ENCODE measurements at regions not wholly inside any gene's neighbourhood (a gene's known extent, or its start where the extent isn't known, plus 50 kb on each side); places are given as distances from the start of the nearest gene placed in this dataset.

DNA sequence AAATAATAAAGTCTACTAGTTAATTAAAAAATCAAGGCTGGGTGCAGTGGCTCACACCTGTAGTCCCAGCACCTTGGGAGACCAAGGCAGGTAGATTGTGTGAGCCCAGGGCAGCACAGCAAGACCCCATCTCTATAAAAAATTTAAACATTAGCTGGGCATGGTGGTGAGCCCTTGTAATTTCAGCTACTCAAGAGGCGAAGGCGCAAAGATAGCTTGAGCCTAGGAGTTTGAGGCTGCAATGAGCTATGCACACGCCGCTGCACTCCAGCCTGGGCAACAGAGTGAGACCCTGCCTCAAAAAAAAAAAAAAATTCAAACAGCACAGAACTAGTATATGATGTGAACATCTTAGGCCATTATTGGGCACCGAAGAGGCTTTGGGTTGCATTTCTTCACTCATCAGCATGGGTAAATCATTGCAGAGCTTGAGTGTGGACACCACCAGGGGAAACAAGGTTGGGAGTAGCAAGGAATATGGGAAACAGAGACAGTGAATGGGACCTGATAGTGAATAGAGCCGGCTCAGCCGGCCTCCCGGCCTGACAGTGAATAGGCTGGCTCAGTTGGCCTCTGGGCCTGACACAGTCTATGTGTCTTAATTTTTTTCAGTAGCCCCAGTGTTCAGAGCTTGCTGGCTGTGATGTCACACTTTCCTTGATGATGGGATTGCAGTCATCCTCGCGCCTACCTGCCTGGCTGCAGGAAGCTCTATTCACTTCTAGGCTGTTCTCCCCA lies 89.1 kb upstream of the ERRFI1 start:
- Histone ChIP-seq H3K9me2 (ENCODE audit: insufficient read depth) (no peaks in the 10 kb centered on the region), H3K36me3 (ENCODE audit: low read depth) (no peaks in the 10 kb centered on the region), H2AFZ (no peak overlapping the region), H4K20me1 (ENCODE audit: insufficient read depth) (no peaks in the 10 kb centered on the region), H3K9me3 (ENCODE audit: insufficient read depth, low read depth) (no peaks in the 10 kb centered on the region), H3K4me2 (no peak overlapping the region), H3K4me1 (replicated peaks; ENCODE audit: insufficient read depth) (peaks cover 53% of the 10 kb centered on the region), H3K27ac (peak overlapping the region; percentile 91), H3F3A (ENCODE audit: insufficient read depth, low read depth) (peaks cover 41% of the 10 kb centered on the region), H3K79me2 (ENCODE audit: low read depth) (no peaks in the 10 kb centered on the region), H3K4me3 (no peak overlapping the region), H3K27me3 (ENCODE audit: insufficient read depth, low read depth) (no peaks in the 10 kb centered on the region)
- POLR2A ChIA-PET (ENCODE audit: unreplicated experiment): no interaction called here
- CTCF ChIA-PET: no interaction called here
- no peak for TF ChIP-seq EZH2 (IDR thresholded peaks at IDR 0.05; ENCODE audit: low read depth)
- TF ChIP-seq, protein P1, sequence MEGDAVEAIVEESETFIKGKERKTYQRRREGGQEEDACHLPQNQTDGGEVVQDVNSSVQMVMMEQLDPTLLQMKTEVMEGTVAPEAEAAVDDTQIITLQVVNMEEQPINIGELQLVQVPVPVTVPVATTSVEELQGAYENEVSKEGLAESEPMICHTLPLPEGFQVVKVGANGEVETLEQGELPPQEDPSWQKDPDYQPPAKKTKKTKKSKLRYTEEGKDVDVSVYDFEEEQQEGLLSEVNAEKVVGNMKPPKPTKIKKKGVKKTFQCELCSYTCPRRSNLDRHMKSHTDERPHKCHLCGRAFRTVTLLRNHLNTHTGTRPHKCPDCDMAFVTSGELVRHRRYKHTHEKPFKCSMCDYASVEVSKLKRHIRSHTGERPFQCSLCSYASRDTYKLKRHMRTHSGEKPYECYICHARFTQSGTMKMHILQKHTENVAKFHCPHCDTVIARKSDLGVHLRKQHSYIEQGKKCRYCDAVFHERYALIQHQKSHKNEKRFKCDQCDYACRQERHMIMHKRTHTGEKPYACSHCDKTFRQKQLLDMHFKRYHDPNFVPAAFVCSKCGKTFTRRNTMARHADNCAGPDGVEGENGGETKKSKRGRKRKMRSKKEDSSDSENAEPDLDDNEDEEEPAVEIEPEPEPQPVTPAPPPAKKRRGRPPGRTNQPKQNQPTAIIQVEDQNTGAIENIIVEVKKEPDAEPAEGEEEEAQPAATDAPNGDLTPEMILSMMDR (conservative IDR thresholded peaks at IDR 0.05): no peak
- no peak for DNase-seq
- BruUV-seq (replicated peaks): no TSS peak
- intact Hi-C loops (cut with micrococcal nuclease; ENCODE audit: unreplicated experiment): no loop called here

DNA sequence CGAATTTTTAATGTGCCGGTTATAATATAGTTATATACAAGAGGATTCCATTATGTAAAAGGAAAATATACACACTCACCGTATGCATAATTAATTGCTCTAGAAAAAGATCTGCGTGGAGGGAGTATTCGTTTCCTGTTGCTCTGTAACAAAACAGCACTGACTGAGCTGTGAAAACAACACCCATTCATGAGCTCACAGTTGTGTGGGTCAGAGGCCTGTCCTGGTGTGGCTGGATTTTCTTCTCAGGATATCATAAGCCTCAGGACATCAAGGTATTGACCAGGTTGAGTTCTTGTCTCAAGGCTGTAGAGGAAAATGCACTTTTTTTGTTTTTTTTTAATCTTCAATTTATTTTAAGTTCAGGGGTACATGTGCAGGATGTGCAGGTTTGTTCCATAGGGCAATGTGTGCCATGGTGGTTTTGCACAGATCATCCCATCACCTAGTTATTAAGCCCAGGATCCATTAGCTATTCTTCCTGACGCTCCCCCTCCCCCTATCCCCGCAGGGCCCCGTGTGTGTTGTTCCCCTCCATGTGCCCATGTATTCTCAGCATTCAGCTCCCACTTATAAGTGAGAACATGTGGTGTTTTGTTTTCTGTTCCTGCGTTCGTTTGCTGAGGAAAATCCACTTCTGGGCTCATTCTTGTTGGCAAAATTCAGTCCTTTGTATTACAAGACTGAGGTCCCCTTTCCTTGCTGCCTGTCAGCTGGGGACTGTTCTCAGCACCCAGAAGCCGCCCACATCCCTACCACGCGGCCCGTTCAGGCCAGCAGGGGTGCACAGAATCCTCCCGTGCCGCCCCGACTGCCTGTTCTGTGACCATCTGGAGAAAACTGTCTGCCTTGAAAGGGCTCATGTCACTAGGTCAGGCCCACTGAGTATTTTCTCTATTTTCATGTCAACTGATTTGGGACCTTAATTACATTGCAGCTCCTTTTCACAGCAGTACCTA lies 87.4 kb upstream of the ERRFI1 start:
- Histone ChIP-seq H2AFZ (no peak overlapping the region), H3K27me3 (ENCODE audit: insufficient read depth, low read depth) (no peaks in the 10 kb centered on the region), H4K20me1 (ENCODE audit: insufficient read depth) (no peaks in the 10 kb centered on the region), H3K36me3 (ENCODE audit: low read depth) (no peaks in the 10 kb centered on the region), H3K79me2 (ENCODE audit: low read depth) (no peaks in the 10 kb centered on the region), H3K4me1 (replicated peaks; ENCODE audit: insufficient read depth) (peaks cover 36% of the 10 kb centered on the region), H3K4me3 (no peak overlapping the region), H3K9me3 (ENCODE audit: insufficient read depth, low read depth) (no peaks in the 10 kb centered on the region), H3K27ac (no peak overlapping the region), H3K4me2 (no peak overlapping the region), H3K9me2 (ENCODE audit: insufficient read depth) (no peaks in the 10 kb centered on the region), H3F3A (ENCODE audit: insufficient read depth, low read depth) (peaks cover 25% of the 10 kb centered on the region)
- no peak for DNase-seq
- TF ChIP-seq EZH2 (IDR thresholded peaks at IDR 0.05; ENCODE audit: low read depth): no peak
- TF ChIP-seq, protein P1 (conservative IDR thresholded peaks at IDR 0.05): no peak
- ChIA-PET POLR2A (ENCODE audit: unreplicated experiment) (no interaction called here), CTCF (no interaction called here)
- intact Hi-C loops (cut with micrococcal nuclease; ENCODE audit: unreplicated experiment): no loop called here
- BruUV-seq (replicated peaks): no TSS peak

DNA sequence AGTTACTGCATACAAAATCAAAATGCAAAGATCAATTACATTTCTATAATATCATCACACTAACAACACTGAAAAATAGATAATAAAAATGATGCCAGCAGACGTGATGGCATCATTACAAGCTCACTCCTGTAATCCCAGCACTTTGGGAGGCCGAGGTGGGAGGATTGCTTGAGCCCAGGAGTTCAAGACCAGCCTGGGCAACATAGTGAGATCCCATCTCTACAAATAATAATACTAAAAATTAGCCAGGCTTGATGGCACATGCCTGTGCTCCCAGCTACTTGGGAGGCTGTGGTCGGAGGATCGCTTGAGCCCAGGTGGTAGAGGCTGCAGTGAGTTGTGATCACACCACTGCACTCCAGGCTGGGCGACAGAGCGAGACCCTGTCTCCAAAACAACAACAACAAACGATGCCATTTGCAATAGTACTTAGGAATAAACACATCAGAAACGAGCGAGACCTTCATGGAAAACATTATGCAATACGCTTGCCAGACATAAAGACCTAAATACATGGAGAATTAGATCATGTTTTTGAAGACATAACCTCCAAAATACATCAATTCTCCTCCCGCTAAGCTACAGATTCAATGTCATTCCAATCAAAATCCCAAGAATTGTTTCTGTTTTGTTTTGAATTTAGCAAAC lies 86.6 kb upstream of the ERRFI1 start:
- no peaks in the 10 kb centered on the region for H3K79me2 ChIP-seq (ENCODE audit: low read depth)
- ChIA-PET POLR2A (ENCODE audit: unreplicated experiment) (no interaction called here), CTCF (no interaction called here)
- H3K4me3 ChIP-seq: no peak overlapping the region
- DNase-seq: no peak
- H3K9me3 ChIP-seq (ENCODE audit: insufficient read depth, low read depth): no peaks in the 10 kb centered on the region
- no peak overlapping the region for H3K4me2 ChIP-seq
- no peak overlapping the region for H3K27ac ChIP-seq
- H4K20me1 ChIP-seq (ENCODE audit: insufficient read depth): no peaks in the 10 kb centered on the region
- H3K4me1 ChIP-seq (replicated peaks; ENCODE audit: insufficient read depth): peaks cover 28% of the 10 kb centered on the region
- intact Hi-C loops (cut with micrococcal nuclease; ENCODE audit: unreplicated experiment): no loop called here
- H3F3A ChIP-seq (ENCODE audit: insufficient read depth, low read depth): peaks cover 22% of the 10 kb centered on the region
- H3K27me3 ChIP-seq (ENCODE audit: insufficient read depth, low read depth): no peaks in the 10 kb centered on the region
- BruUV-seq (replicated peaks): no TSS peak
- no peaks in the 10 kb centered on the region for H3K9me2 ChIP-seq (ENCODE audit: insufficient read depth)
- no peaks in the 10 kb centered on the region for H3K36me3 ChIP-seq (ENCODE audit: low read depth)
- H2AFZ ChIP-seq: no peak overlapping the region
- TF ChIP-seq EZH2 (IDR thresholded peaks at IDR 0.05; ENCODE audit: low read depth): no peak
- TF ChIP-seq, protein P1 (conservative IDR thresholded peaks at IDR 0.05): no peak

Data from PC-9 (cell line).